Endothelial cell of umbilical vein (primary cell): ENCODE measurements at regions not wholly inside any gene's neighbourhood (a gene's known extent, or its start where the extent isn't known, plus 50 kb on each side); places are given as distances from the start of the nearest gene placed in this dataset.

Experiments used
- BruUV-seq: library from RNA; stranded (reverse); fragments of 400-500 nt; replicated peaks from 2 replicates; lab custom pipeline; 2021; lab: Mats Ljungman, UMichigan
- CTCF ChIA-PET: fragments of 300-600, 350-600 bp; sonication (Branson Sonifier 250); formaldehyde crosslinking; loops from one replicate; lab custom pipeline; 2021; ENCODE audit warnings: antibody characterized with exemption, inconsistent platforms; lab: Charles Lee
- POLR2A ChIA-PET: fragments of 300-600, 350-600 bp; sonication (Branson Sonifier 250); formaldehyde crosslinking; loops from one replicate; lab custom pipeline; 2021; ENCODE audit warnings: antibody characterized with exemption, inconsistent platforms; lab: Charles Lee
- DNase-seq: peaks from one replicate; pipeline ENCODE4 v3.0.0-alpha.2; 2011; ENCODE audit warnings: low read depth, low spot score
- FAIRE-seq: peaks from 2 replicates; lab custom pipeline; 2011; peaks lifted over from hg19 to GRCh38; lab: Jason Lieb, UNC
- H2AFZ ChIP-seq: 2 replicates; pipeline ENCODE4 v1.6.0; 2012; ENCODE audit warnings: low read depth, low read length, control low read depth, inconsistent platforms
- H3K27ac ChIP-seq: 2 replicates; pipeline ENCODE4 v1.5.1; 2011; ENCODE audit warnings: low read depth, mild to moderate bottlenecking, control low read depth, low read length, moderate library complexity; ENCODE audit not compliant: insufficient read depth
- H3K27me3 ChIP-seq, 2 experiments: 2 replicates each; pipeline versions ENCODE4 v1.6.0 to v1.6.1; 2011; ENCODE audit warnings: low read length in 2 of 2, mixed read lengths in 1 of 2; ENCODE audit not compliant: control insufficient read depth in 2 of 2, insufficient read depth in 2 of 2
- H3K36me3 ChIP-seq, 2 experiments: 2 replicates in 1 of 2; 3 replicates in 1 of 2; pipeline ENCODE4 v1.5.1; 2011; ENCODE audit warnings: low read length in 2 of 2, mild to moderate bottlenecking in 1 of 2, moderate library complexity in 1 of 2; ENCODE audit not compliant: control insufficient read depth in 2 of 2, insufficient read depth in 2 of 2; ENCODE audit errors: extremely low read depth in 1 of 2
- H3K4me1 ChIP-seq: 3 replicates; pipeline ENCODE4 v1.5.1; 2011; ENCODE audit warnings: mild to moderate bottlenecking, low read length; ENCODE audit not compliant: control insufficient read depth, insufficient read depth; ENCODE audit errors: extremely low read depth
- H3K4me2 ChIP-seq: 2 replicates; pipeline ENCODE4 v1.6.1; 2011; ENCODE audit warnings: low read length, control low read depth, mixed read lengths; ENCODE audit not compliant: insufficient read depth
- H3K4me3 ChIP-seq, 3 experiments: fragments of 200-600 bp in 1 of 3; sonication (generic), shearing (Covaris generic) in 1 of 3; replicated peaks in 1 of 3; 2 replicates each; pipeline ENCODE4 v1.5.1; 2011 to 2016; ENCODE audit warnings: control low read depth in 3 of 3, low read length in 3 of 3, mild to moderate bottlenecking in 2 of 3, inconsistent platforms in 1 of 3, low read depth in 1 of 3, moderate library complexity in 1 of 3; ENCODE audit not compliant: insufficient read depth in 1 of 3
- H3K79me2 ChIP-seq: 2 replicates; pipeline ENCODE4 v1.6.0; 2012; ENCODE audit warnings: low read length, inconsistent platforms; ENCODE audit not compliant: control insufficient read depth, insufficient read depth
- H3K9ac ChIP-seq: replicated peaks from 2 replicates; pipeline ENCODE3; 2011; ENCODE audit warnings: low read length, control low read depth; ENCODE audit not compliant: insufficient read depth; ENCODE audit errors: extremely low read depth
- H3K9me1 ChIP-seq: replicated peaks from 3 replicates; pipeline ENCODE4 v1.6.0; 2011; ENCODE audit warnings: mild to moderate bottlenecking, low read length; ENCODE audit not compliant: control insufficient read depth, insufficient read depth; ENCODE audit errors: extremely low read depth
- H3K9me3 ChIP-seq: replicated peaks from 2 replicates; pipeline ENCODE4 v1.5.1; 2012; ENCODE audit warnings: low read length, inconsistent platforms; ENCODE audit not compliant: control insufficient read depth, insufficient read depth
- H4K20me1 ChIP-seq: replicated peaks from 2 replicates; pipeline ENCODE3; 2011; ENCODE audit warnings: mild to moderate bottlenecking, low read length; ENCODE audit not compliant: control insufficient read depth, insufficient read depth; ENCODE audit errors: extremely low read depth
- CTCF ChIP-seq, 2 donors: IDR thresholded peaks; 1 replicate in 1 of 2; 2 replicates in 1 of 2; pipeline ENCODE4 v1.5.1; 2011; ENCODE audit warnings: low read length in 2 of 2, mild to moderate bottlenecking in 2 of 2, moderate library complexity in 2 of 2, control low read depth in 1 of 2, inconsistent platforms in 1 of 2, low read depth in 1 of 2; ENCODE audit not compliant: insufficient read depth in 1 of 2; ENCODE audit errors: extremely low read depth in 1 of 2
- EZH2 ChIP-seq: IDR thresholded peaks from 2 replicates; pipeline ENCODE4 v1.6.1; 2012; ENCODE audit warnings: borderline replicate concordance, low read depth, mild to moderate bottlenecking, moderate library complexity, low read length, inconsistent platforms; ENCODE audit not compliant: severe bottlenecking
- FOS ChIP-seq: IDR thresholded peaks from 2 replicates; pipeline ENCODE4 v1.6.1; 2011; ENCODE audit warnings: mild to moderate bottlenecking, low read length, moderate library complexity, borderline replicate concordance; ENCODE audit not compliant: insufficient read depth
- GATA2 ChIP-seq: IDR thresholded peaks from 2 replicates; pipeline ENCODE4 v1.7.0; 2011; ENCODE audit warnings: low read depth, mild to moderate bottlenecking, moderate library complexity, mixed read lengths, low read length; ENCODE audit not compliant: insufficient read length, insufficient read depth
- JUN ChIP-seq: IDR thresholded peaks from 2 replicates; pipeline ENCODE4 v1.6.1; 2011; ENCODE audit warnings: borderline replicate concordance, low read depth; ENCODE audit not compliant: insufficient read length, insufficient read depth
- MAX ChIP-seq: IDR thresholded peaks from 2 replicates; pipeline ENCODE4 v1.6.1; 2011; ENCODE audit not compliant: insufficient read depth, insufficient read length
- MYC ChIP-seq: IDR thresholded peaks from one replicate; pipeline ENCODE4 v1.6.1; 2011; ENCODE audit warnings: mild to moderate bottlenecking, low read depth, low read length
- POLR2A ChIP-seq: IDR thresholded peaks from 2 replicates; pipeline ENCODE4 v1.6.1; 2012; ENCODE audit warnings: low read depth, mild to moderate bottlenecking, control low read depth, low read length
- POLR2AphosphoS5 ChIP-seq: IDR thresholded peaks from 2 replicates; pipeline ENCODE4 v1.6.1; 2012; ENCODE audit warnings: low read depth, mild to moderate bottlenecking, control low read depth, low read length, moderate library complexity; ENCODE audit not compliant: insufficient read depth
- dilution Hi-C: fragments of 300-500 bp; cut with MboI; formaldehyde crosslinking; loops from one replicate; pipeline ENCODE4 v1.15.0; 2019; ENCODE audit warnings: low sequenced_read_pairs; ENCODE audit not compliant: extremely low pct_ligation_motif_present
- intact Hi-C: fragments of 100-400 bp; cut with micrococcal nuclease; formaldehyde crosslinking; loops from one replicate; pipeline ENCODE4 v1.10.0; 2022

GRCh38 chr3:94304954-94305353 lies 242.1 kb downstream of the NSUN3 start:
- dilution Hi-C loops (no loop called here), intact Hi-C loops (no loop called here)
- TF ChIP-seq POLR2AphosphoS5 (no peak), POLR2A (no peak), EZH2 (no peak), FOS (no peak), CTCF (IDR thresholded peaks at IDR 0.05; ENCODE audit: extremely low read depth in 1 of 2, insufficient read depth in 1 of 2, low read depth in 1 of 2, low read length in 2 of 2) (no peak), MYC (no peak), MAX (no peak), JUN (no peak), GATA2 (no peak)
- ChIA-PET CTCF (no interaction called here), POLR2A (no interaction called here)
- Histone ChIP-seq H4K20me1 (no peaks in the 10 kb centered on the region), H3K4me3 (no peak overlapping the region), H2AFZ (no peak overlapping the region), H3K79me2 (no peaks in the 10 kb centered on the region), H3K9me3 (no peaks in the 10 kb centered on the region), H3K9ac (no peak overlapping the region), H3K9me1 (no peaks in the 10 kb centered on the region), H3K4me1 (no peaks in the 10 kb centered on the region), H3K27me3 (no peaks in the 10 kb centered on the region), H3K4me2 (no peak overlapping the region), H3K36me3 (no peaks in the 10 kb centered on the region), H3K27ac (no peak overlapping the region)
- no TSS peak for BruUV-seq
- FAIRE-seq (no peak), DNase-seq (no peak)
